Activated naive CD4-positive, alpha-beta T cell treated with anti-CD3 and anti-CD28 coated beads, Interleukin-2, amount 10 ng/mL, durations not matched to agents 7 days and 5 days (primary cell): ENCODE measurements at regions not wholly inside any gene's neighbourhood (a gene's known extent, or its start where the extent isn't known, plus 50 kb on each side); places are given as distances from the start of the nearest gene placed in this dataset.

Experiments used
- CTCF ChIA-PET: fragments of 350-600 bp; sonication (Branson Sonifier 250); formaldehyde crosslinking; loops from one replicate; lab custom pipeline; 2021; ENCODE audit warnings: antibody characterized with exemption; lab: Charles Lee
- DNase-seq: peaks from one replicate; pipeline ENCODE4 v3.0.0-alpha.2; 2020
- H3K27ac Mint-ChIP-seq: one replicate; pipeline ENCODE4 v1.8.0; 2021; ENCODE audit warnings: mild to moderate bottlenecking, moderate library complexity, mixed read lengths
- H3K27me3 Mint-ChIP-seq: one replicate; pipeline ENCODE4 v1.8.0; 2021; ENCODE audit warnings: mild to moderate bottlenecking, mixed read lengths
- H3K36me3 Mint-ChIP-seq: one replicate; pipeline ENCODE4 v1.8.0; 2021; ENCODE audit warnings: mixed read lengths
- H3K4me1 Mint-ChIP-seq: one replicate; pipeline ENCODE4 v1.8.0; 2021; ENCODE audit warnings: mixed read lengths
- H3K4me3 Mint-ChIP-seq: one replicate; pipeline ENCODE4 v1.8.0; 2021; ENCODE audit warnings: mild to moderate bottlenecking, moderate library complexity, mixed read lengths
- H3K9me3 Mint-ChIP-seq: one replicate; pipeline ENCODE4 v1.8.0; 2021; ENCODE audit warnings: mixed read lengths

DNA sequence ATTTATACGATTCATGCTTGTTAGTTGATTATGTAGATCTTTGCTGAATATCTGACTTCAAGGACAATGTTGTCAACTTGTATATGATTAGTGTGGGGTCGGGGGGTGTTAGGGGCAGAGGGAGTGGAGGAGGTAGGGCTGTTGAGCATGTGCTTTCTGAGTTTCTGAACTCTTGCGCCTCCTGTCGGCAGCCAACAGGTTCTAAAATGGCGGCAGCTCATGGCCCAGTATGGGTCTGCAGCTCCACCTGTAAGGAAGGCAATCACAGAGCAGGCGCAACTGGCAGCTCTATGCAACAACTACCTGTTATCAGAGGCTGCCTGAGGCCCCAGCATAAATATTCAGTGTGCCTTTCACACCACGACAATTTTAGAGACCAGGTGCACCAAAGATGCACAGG lies 205.8 kb upstream of the PLXNA2 start:
- no peaks in the 10 kb centered on the region for H3K9me3 Mint-ChIP-seq
- H3K4me1 Mint-ChIP-seq: no peaks in the 10 kb centered on the region
- no peak overlapping the region for H3K27ac Mint-ChIP-seq
- H3K36me3 Mint-ChIP-seq: no peaks in the 10 kb centered on the region
- no peaks in the 10 kb centered on the region for H3K27me3 Mint-ChIP-seq
- no peak for DNase-seq
- H3K4me3 Mint-ChIP-seq: no peak overlapping the region
- CTCF ChIA-PET: no interaction called here

DNA sequence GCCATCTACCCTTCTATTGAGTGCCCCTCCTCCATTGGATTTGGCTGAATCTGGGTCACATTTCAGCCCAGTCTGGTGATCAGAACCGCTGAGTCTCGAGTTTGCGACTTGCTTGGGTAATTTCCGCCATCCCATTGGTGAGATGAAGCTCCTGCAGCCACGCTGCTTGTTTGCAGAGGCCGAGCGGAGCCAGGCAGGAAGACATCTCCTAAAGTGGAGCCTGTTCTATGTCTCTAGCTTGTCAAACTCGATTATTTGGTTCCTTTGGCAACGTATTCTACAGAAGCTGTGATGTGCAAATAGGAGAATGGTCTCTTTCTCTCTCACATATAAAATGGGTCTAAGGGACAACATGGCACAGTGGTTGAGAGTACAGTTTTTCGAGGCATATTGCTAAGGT lies 206.8 kb upstream of the PLXNA2 start:
- Mint-ChIP-seq H3K36me3 (no peaks in the 10 kb centered on the region), H3K27ac (no peak overlapping the region), H3K4me1 (no peaks in the 10 kb centered on the region), H3K9me3 (no peaks in the 10 kb centered on the region), H3K4me3 (no peak overlapping the region), H3K27me3 (no peaks in the 10 kb centered on the region)
- no peak for DNase-seq
- CTCF ChIA-PET: no interaction called here

DNA sequence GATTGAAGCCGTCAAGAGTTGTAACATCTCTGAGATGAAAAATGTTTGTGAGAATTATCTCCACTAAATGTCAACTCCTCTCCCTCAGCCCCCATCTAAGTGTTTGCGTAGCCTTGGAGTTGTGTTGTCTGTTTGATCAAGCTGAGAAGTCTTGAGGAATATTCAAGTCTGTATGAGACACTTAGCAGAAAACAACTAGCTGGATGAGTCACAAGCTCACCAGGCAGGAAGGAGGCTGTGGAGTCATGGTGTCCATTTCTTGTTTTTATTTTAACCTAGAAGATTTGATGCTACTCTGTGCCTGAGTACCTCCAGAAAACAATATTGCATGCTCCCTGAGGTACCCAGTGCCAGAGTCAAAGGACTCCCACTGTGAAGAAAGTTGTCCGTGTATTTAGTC lies 211.6 kb upstream of the PLXNA2 start:
- CTCF ChIA-PET: no interaction called here
- no peaks in the 10 kb centered on the region for H3K4me1 Mint-ChIP-seq
- no peak overlapping the region for H3K27ac Mint-ChIP-seq
- no peaks in the 10 kb centered on the region for H3K27me3 Mint-ChIP-seq
- no peak overlapping the region for H3K4me3 Mint-ChIP-seq
- DNase-seq: no peak
- peaks cover 2% of the 10 kb centered on the region for H3K9me3 Mint-ChIP-seq
- no peaks in the 10 kb centered on the region for H3K36me3 Mint-ChIP-seq

DNA sequence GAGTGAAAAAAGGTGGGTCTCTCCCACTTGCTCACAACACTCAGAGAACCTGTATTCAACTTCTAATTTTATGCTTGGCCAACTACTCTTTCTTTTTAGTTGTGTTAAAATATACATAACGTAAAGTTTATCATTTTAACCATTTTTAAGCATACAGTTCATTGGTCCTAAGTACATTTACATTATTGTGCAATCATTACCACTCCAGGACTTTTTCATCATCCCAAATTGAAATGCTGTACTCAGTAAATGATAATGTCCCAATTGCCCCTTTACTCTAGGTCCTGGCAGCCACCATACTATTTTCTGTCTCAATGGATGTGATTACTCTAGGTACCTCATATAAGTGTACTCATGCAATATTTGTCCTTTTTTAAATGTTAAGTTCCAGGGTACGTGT lies 212.3 kb upstream of the PLXNA2 start:
- DNase-seq: no peak
- Mint-ChIP-seq H3K27ac (no peak overlapping the region), H3K4me3 (no peak overlapping the region), H3K36me3 (no peaks in the 10 kb centered on the region), H3K27me3 (no peaks in the 10 kb centered on the region), H3K4me1 (no peaks in the 10 kb centered on the region), H3K9me3 (peaks cover 2% of the 10 kb centered on the region)
- CTCF ChIA-PET: no interaction called here

DNA sequence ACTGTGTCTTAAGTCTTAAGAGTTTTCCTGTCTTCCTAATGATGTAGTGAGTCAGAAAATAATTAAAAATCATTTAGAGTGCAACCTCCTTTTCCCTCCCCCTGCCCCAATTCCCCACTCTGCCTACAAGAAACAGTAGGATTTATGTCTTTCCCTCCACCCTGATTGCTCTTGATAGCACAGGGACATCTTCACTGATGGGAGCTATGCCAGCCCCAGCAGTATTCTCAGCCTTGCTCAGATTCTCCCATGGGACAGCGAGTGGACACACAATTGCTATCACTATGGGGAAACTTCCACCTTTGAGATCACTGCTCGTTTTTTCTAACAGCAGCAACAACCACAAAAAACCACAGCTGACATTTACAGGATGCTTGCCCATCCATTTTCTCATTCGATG lies 216.6 kb upstream of the PLXNA2 start:
- peaks cover 2% of the 10 kb centered on the region for H3K9me3 Mint-ChIP-seq
- CTCF ChIA-PET: no interaction called here
- no peaks in the 10 kb centered on the region for H3K4me1 Mint-ChIP-seq
- no peaks in the 10 kb centered on the region for H3K27me3 Mint-ChIP-seq
- no peaks in the 10 kb centered on the region for H3K36me3 Mint-ChIP-seq
- DNase-seq: no peak
- H3K4me3 Mint-ChIP-seq: no peak overlapping the region
- no peak overlapping the region for H3K27ac Mint-ChIP-seq

DNA sequence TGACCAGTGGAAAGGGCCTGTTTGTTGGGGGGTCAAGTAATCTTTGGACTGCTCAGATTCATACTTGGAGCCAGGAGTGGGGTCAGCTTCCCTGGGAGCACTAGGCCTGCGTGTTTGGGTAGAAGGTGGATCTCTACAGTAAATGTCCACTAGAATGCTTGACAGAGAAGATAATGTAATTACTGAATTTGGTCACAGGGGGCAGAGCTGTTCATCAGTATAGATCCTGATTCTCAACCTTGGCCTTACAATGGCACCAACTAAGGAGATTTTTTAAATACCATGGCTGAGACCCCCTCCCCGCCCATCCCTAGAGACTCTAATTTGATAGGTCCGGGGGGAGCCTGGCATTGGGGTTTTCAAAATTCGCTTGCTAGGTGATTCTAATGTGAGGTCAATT lies 217.5 kb upstream of the PLXNA2 start:
- CTCF ChIA-PET: no interaction called here
- no peaks in the 10 kb centered on the region for H3K36me3 Mint-ChIP-seq
- DNase-seq: no peak
- H3K27ac Mint-ChIP-seq: no peak overlapping the region
- no peaks in the 10 kb centered on the region for H3K4me1 Mint-ChIP-seq
- no peaks in the 10 kb centered on the region for H3K27me3 Mint-ChIP-seq
- peaks cover 1% of the 10 kb centered on the region for H3K9me3 Mint-ChIP-seq
- no peak overlapping the region for H3K4me3 Mint-ChIP-seq

DNA sequence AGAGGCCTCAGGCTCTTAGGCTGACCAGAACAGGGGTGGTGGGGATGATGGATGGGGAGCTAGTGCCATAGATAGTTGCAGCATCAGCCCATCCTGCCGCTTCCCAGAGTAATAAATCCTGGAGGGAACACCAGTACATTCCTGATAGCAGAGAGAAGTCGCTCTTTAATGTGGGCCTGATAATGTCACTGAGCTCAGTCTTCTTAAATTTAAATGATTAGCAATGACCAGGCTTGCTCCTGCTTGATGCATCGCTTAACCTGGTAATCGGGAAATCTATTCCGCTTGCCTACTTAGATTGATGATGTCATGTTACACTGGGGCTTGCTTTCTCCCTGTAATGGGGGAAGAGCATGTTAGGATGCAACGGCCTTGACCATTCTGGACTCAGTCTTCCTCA lies 218.6 kb upstream of the PLXNA2 start:
- CTCF ChIA-PET: no interaction called here

DNA sequence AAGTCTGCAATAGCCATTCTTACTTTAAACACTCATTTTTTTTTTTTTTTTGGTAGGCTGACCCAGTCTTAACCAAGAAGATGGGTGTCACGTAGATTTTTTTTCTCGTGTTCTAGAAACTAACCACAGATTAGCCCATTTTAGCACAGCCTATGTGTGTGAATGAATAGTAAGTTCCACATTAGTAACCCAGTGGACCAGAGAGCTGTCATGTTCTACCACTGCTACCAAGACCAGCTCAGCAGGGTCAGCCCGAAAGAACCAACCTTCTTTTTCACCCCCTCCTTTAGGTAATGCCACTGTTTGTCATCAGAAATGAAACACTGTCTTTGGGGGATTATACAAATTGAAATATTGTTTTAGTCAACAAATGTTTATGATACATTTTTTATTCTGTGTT lies 221.1 kb upstream of the PLXNA2 start:
- Mint-ChIP-seq H3K36me3 (no peaks in the 10 kb centered on the region), H3K4me3 (no peak overlapping the region), H3K9me3 (no peaks in the 10 kb centered on the region), H3K4me1 (no peaks in the 10 kb centered on the region), H3K27ac (no peak overlapping the region), H3K27me3 (no peaks in the 10 kb centered on the region)
- no peak for DNase-seq
- CTCF ChIA-PET: no interaction called here

More for the DNA sequence above, 218.6 kb upstream of the PLXNA2 start:
- Mint-ChIP-seq H3K4me1 (no peaks in the 10 kb centered on the region), H3K36me3 (no peaks in the 10 kb centered on the region), H3K4me3 (no peak overlapping the region), H3K9me3 (no peaks in the 10 kb centered on the region), H3K27me3 (no peaks in the 10 kb centered on the region), H3K27ac (no peak overlapping the region)
- no peak for DNase-seq

DNA sequence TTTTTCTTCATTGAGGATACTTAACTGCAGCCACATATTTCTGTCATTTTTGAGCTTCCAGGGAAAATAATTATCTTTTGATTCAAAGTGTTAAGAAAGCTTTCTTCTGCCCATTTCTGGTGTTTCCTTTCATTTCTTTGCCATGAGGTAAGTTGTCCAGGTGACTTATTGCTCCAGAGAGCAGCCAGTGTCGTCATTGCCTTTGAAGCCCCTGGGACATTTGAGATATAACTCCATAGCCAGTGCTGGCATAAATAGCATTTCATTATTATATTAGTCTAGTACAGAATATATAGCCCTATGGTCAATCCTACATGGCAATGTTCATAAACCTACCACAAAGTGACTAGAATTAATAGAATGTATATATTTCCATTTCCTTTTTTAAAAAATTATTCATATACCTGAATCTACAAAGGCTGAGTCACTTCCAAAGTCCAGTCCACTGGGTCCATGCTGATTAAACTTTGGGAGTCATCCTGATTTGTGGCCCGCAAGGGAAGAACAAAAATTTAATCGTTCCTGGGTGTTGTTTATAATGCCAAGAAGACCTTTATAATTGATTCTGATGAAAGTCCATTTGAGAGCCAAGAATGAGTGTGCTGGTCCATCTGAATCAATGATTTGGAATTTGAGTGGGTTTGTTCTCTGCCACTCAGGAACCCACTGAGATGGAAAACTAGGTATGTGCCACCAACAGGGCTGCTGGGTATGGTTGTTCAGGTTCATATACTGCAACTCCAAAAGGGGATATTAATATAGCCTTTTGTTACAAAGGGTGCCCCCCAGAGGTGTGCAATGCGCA lies 221.8 kb upstream of the PLXNA2 start:
- H3K9me3 Mint-ChIP-seq: no peaks in the 10 kb centered on the region
- H3K27me3 Mint-ChIP-seq: no peaks in the 10 kb centered on the region
- no peak for DNase-seq
- no peak overlapping the region for H3K4me3 Mint-ChIP-seq
- H3K36me3 Mint-ChIP-seq: no peaks in the 10 kb centered on the region
- no peak overlapping the region for H3K27ac Mint-ChIP-seq
- CTCF ChIA-PET: no interaction called here
- no peaks in the 10 kb centered on the region for H3K4me1 Mint-ChIP-seq

DNA sequence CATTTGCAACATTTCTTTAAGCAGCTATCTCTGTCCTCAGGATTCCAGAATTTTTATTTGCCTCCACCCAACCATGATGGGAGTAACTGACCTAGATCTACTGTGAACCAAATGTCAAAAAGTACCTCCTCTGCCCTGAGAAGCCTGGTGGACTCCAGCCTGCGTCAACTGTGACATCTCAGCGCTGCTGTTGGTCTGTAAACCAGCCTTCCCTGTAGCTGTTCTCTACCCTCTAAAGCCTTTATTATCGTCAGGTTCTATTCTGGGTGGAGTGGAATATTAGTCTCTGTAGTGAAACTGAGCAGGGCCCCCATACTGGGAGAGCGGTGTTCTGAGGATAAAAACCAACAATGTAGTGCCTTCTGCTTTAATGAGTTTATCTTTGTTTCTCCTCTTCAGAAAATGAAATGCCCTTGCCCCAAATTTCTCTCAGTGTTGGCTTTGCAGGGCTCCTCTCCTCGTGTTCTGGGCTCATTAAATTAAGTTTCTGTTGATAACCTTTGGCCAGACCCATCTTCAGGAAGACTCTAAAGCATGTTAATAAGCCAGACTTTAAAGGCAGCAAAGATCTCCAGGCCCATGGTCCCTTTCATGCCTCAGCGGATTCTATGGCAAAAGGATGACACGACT lies 223.1 kb upstream of the PLXNA2 start:
- Mint-ChIP-seq H3K4me1 (no peaks in the 10 kb centered on the region), H3K4me3 (no peak overlapping the region), H3K36me3 (no peaks in the 10 kb centered on the region), H3K9me3 (no peaks in the 10 kb centered on the region), H3K27ac (no peak overlapping the region), H3K27me3 (no peaks in the 10 kb centered on the region)
- no peak for DNase-seq
- CTCF ChIA-PET: no interaction called here

DNA sequence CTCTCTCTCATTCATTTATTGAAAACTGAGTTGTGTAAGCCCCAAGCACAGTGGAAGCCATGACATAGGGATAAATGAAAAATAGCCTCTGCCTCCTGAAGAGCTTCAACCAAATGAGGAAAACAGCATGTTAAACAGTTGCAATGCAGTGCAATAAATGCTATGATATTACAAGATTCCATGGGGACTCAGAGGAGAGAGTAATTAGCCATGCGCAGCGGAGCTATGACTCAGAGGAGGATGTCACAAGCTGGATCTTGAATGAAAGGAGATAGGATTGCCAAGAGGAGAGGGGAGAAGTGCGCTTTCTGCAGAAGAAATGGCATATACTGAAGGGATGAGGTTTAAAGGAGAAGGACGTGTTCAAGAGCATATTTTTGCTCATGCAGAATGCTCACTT lies 231.3 kb upstream of the PLXNA2 start:
- Mint-ChIP-seq H3K4me1 (no peaks in the 10 kb centered on the region), H3K9me3 (no peaks in the 10 kb centered on the region), H3K27ac (no peak overlapping the region), H3K4me3 (no peak overlapping the region), H3K36me3 (no peaks in the 10 kb centered on the region), H3K27me3 (peaks cover 6% of the 10 kb centered on the region)
- CTCF ChIA-PET: no interaction called here
- DNase-seq: no peak

DNA sequence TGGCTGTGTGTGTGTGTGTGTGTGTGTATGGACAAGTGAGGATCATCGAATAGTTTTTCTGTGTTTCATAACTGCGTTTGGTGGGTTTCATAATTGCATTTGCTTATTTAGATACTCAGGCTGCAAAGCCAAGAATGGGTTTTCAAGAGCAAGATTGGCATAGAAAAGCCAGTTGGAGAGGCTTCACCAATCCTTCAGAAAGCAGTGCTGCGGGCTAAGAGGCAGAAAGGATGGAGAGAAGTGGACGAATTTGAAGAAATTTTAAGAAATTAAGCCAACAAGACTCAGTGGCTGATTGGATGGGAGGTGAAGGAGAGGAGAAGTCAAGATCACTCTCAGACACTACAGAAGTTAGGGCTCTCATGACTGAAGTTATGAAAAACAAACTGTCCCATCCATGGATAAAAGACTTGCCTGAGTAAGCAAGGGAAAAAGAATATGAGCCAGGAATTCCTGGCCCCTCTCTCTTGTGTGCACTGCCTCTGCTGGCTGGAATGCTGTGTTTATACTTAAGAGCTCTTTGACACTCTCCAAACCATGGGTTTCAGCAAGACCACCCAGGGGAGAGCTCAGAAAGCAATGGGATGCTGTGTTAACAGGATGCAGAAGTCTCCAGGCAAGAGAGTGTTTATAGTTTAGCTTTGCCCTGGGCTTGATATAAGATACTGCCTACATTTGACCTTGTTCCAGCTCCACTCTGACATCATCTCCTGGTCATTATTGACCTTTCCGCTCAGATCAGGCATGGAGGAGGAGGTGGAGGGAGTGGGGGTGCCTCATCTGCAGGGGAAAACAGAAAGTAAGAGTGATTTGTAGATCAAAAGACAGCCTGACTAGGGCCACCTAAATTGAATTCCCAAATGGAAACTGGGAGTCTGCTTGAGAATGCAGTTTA lies 232.0 kb upstream of the PLXNA2 start:
- DNase-seq: no peak
- peaks cover 6% of the 10 kb centered on the region for H3K27me3 Mint-ChIP-seq
- H3K9me3 Mint-ChIP-seq: no peaks in the 10 kb centered on the region
- H3K4me1 Mint-ChIP-seq: no peaks in the 10 kb centered on the region
- no peak overlapping the region for H3K27ac Mint-ChIP-seq
- no peaks in the 10 kb centered on the region for H3K36me3 Mint-ChIP-seq
- H3K4me3 Mint-ChIP-seq: no peak overlapping the region
- CTCF ChIA-PET: no interaction called here

DNA sequence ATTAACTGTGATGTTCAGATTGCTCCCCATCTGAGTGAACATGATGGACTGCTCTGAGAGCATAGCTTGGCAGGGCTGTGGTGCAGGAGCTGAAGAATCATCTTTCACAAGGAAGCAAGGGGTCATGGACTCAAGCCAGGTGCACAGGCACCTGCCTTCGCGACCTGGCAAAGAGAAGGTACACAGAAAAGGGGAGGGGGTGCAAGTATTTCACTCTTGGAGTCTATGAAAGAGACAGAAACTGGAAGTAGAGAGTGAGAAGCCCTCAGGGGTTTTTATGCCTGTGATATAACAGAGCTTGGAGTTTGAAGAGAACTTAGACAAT lies 232.6 kb upstream of the PLXNA2 start:
- CTCF ChIA-PET: no interaction called here
- H3K4me3 Mint-ChIP-seq: no peak overlapping the region
- H3K27me3 Mint-ChIP-seq: peaks cover 6% of the 10 kb centered on the region
- no peaks in the 10 kb centered on the region for H3K9me3 Mint-ChIP-seq
- H3K36me3 Mint-ChIP-seq: no peaks in the 10 kb centered on the region
- no peak overlapping the region for H3K27ac Mint-ChIP-seq
- no peak for DNase-seq
- no peaks in the 10 kb centered on the region for H3K4me1 Mint-ChIP-seq

DNA sequence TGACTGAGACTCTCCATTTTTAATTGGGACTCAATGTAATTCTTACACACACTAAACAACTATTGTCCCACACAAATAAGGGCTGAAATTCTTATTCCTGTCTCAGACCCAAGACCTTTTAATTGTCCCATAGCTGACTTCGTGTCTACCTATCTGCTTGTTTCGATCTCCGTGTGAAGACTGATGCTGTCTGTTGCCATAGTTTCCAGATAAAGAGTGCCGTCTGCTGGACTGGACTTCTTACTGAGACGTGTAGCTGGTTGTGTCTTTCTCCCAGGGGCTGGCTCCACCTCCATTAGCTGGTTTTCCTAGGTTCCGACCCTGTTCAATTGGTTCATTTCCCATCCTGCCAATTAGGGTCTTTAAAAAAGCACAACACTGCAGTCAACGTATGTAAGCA lies 235.3 kb upstream of the PLXNA2 start:
- Mint-ChIP-seq H3K4me1 (no peaks in the 10 kb centered on the region), H3K27ac (no peak overlapping the region)

DNA sequence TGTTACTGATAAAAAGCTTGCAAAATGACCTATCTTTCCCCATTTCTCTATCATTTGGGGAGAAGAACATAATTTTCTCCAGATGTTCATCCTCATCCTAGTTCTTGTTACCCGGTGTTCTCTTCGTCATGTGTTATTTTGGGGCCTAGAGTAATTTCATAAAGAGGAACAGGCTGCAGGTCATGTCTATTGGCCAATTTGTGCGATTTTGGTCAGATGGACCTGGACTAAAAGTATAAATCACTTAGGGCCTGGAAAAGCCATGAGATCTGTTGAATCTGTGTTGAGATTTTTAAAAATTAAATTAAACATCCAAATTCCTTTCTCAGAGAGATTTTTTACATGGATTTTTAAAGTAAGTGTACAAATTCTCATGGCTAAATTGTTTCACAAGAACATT lies 241.3 kb upstream of the PLXNA2 start:
- Mint-ChIP-seq H3K27ac (no peak overlapping the region), H3K36me3 (no peaks in the 10 kb centered on the region), H3K9me3 (no peaks in the 10 kb centered on the region), H3K4me3 (no peak overlapping the region), H3K27me3 (no peaks in the 10 kb centered on the region), H3K4me1 (no peaks in the 10 kb centered on the region)
- no peak for DNase-seq
- CTCF ChIA-PET: no interaction called here

More for the DNA sequence above, 235.3 kb upstream of the PLXNA2 start:
- peaks cover 3% of the 10 kb centered on the region for H3K27me3 Mint-ChIP-seq
- H3K9me3 Mint-ChIP-seq: no peaks in the 10 kb centered on the region
- H3K4me3 Mint-ChIP-seq: no peak overlapping the region
- no peak for DNase-seq
- CTCF ChIA-PET: no interaction called here
- H3K36me3 Mint-ChIP-seq: no peaks in the 10 kb centered on the region
